KBM-7 (cell line): ENCODE measurements at regions not wholly inside any gene's neighbourhood (a gene's known extent, or its start where the extent isn't known, plus 50 kb on each side); places are given as distances from the start of the nearest gene placed in this dataset.
"Not testable (repeated sequence)": the region's sequence is repeated elsewhere in the genome, so short reads cannot be mapped to it uniquely, and the experiment has no call there.

ENCODE experiments used
- DNase-seq: peaks from one replicate; pipeline ENCODE4 v3.0.0-alpha.2; 2015
- in situ Hi-C: fragments of 300-500 bp; cut with MboI; formaldehyde crosslinking; loops from 2 replicates; pipeline ENCODE4 v1.14.3; 2020; ENCODE audit warnings: low sequenced_read_pairs, low pct_unique_long_range_greater_than_20kb, mixed read lengths

DNA sequence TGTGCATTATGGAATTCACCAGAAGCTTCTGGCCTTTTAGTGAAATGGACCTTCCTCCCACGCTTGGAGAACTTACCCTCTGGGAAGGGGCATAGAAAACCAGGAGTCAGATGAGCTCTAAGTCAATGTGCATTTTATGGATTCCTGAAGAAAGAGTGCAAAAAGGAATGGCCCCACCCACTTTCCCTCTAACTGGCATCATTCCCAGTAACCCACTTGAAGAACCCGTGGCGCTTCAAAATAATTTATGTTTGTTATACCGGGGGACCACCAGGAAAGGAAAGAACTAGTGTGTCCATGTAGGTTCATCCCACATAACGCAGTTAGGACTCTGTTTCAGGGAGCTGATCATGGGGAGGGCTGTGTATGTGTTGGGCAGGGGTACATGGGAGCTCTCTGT is 1153.4 kb downstream of the TMEM121 start:
- DNase-seq, result no peak
- in situ Hi-C loops, result no loop called here

DNA sequence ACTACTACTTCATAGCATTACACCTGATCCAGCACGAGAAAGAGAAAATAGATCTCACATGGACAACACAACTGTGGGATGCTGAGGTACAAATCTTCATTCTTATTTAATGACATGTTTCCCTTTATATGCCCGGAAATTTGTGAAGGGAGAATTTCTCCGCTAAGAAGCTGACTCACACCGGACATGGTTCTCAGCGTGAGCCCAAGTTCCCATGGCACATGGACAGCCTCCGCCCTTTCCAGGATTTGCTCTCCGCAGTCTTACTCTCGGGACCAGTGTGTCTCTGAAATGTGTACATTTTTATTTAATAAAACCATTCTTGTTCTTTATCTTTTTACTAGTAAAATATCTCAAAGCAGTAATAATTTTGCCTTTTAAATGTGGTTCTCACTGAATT is 1154.8 kb downstream of the TMEM121 start:
- DNase-seq, result no peak
- in situ Hi-C loops, result no loop called here

DNA sequence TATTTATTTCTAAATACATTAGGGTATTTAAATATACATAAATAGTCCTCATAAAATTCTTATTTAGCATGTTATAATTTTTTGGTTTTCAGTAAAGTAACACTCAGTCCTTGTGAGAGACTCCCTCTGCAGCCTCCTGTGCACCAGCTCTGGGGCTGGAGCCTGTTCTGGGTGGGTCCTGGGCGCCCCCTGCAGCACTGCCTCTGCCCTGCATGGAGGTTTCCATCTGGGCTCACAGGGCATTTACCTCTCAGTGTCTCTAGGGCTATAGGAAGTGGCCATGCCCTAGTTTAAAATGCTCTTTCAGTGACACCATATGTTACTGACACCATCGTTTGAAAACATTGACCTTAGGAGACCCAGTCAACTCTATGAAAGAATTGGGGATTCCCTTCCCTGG is 1155.2 kb downstream of the TMEM121 start:
- peak; percentile 63 for DNase-seq
- in situ Hi-C loops, result no loop called here

DNA sequence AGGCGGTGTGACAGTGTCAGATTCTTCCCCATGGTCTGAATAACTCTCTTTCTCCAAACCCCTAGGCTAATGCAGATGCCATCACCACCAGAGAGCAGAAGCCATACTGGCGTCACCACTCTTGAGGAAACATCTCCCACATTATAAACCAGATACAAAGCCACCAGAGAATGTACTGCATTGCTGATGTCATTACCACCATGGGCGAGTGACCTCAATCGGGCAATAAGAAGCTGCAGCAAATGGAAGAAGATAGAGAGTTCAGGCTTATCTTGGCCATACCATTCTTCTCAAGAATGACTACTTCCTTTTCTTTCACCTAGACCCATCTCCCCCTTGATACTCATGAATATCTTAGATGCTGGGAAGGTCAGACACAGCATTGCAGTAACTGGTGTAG is 1157.2 kb downstream of the TMEM121 start:
- DNase-seq, result no peak
- in situ Hi-C loops, result no loop called here

DNA sequence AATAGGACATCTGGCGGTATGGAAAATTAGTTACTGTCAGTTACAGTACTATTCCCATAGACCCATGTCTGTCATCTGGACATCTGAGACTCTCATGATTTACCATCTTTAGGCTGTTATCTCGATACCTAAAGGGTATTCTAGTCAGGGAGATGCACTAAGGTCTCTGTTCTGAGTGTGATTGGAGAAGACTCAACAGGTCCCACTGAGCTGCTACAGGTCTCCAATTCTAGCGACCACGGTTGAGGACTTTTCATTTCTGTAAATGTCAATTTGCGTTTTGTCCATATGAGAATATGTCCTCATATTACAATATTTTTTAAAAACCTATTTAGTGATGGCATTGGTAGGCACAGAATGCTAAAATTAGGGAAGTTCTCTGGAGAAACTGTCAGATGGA is 1160.2 kb downstream of the TMEM121 start:
- DNase-seq, result no peak
- in situ Hi-C loops, result no loop called here

DNA sequence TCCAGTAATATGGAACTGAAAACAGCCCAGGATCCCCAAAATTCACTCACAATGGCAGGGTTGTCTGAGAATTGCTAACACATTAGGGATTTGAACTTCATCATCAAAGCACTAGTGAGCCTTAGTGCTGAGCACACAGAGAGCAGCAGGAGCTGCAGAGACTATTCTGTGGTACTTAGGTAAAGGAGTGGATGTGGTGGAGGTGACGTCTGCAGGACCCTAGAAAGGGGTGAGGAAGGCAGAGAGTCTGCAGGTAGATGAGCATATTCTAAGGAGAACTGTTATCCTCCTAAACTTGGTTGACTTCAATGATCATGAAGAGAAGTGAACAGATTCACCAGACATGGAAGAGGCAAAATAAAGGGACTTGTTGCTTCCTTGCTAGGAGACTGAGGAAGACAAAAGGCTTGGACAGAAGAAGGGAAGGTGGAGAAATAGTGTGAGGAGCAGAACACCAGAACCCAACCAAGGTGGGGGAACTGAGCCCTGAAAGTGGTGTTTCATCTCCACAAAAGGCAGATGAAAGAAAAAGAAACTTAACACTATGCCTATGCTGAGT is 1164.0 kb downstream of the TMEM121 start:
- in situ Hi-C loops, result no loop called here
- DNase-seq, result no peak

DNA sequence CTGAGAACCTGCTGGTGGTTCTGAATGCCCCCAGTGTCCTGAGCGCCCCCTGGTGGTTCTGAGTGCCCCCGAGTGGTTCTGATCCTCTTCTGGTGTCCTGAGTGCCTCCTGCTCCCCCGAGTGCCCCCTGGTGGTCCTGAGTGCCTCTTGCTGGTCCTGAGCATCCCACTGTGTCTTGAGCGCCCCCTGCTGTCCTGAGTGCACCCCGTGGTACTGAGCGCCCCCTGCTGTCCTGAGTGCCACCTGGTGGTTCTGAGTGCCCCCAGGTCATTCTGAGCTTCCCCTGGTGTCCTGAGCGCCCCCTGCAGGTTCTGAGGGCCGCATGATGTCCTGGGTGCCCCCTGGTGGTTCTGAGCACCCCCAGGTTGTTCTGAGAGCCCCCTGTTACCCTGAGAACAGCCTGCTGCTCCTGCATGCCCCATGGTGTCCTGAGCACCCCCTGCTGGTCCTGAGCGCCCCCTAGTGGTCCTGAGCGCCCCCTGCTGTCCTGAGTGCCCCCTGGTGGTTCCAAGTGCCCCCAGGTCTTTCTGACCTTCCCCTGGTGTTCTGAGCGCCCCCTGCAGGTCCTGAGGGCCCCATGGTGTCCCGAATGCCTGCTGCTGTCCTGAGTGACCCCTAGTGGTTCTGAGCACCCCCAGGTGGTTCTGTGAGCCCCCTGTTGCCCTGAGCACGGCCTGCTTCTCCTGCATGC is 1165.4 kb downstream of the TMEM121 start:
- DNase-seq, result peak; percentile 58
- in situ Hi-C loops, result no loop called here

DNA sequence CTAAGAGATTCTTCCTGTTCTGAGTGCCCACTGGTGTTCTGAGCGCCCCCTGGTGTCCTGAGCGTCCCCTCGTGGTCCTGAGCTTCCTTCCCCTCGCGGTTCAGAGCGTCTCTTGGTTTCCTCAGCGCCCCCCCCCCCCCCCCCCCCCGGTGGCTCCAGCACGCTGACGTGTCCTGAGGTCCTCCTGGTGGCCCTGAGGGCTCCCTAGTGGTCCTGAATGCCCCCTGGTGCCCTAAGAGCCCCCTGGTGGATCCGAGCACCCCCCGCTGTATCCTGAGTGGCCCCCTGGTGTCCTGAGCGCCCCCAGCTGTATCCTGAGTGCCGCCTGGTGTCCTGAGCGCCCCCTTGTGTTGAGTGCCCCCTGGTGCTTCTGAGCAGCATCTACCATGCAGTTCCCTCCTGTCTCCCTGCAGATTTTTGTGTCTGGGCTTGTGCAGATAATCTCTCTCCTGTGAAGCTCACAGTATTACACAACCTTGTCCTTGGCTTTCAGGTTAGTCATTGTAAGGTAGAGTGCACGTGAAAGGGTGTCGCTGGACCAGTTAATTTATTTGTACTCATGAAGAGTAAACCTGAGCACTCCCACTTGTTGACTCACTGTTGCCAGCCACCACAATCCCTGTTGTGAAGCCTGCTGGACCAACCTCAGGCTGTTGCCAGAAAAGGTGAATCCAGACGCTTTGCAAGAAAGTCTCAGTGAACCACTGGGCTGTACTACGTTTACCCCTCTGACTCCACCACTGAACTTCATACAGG is 1168.4 kb downstream of the TMEM121 start:
- peak; percentile 69 for DNase-seq
- in situ Hi-C loops, result no loop called here

DNA sequence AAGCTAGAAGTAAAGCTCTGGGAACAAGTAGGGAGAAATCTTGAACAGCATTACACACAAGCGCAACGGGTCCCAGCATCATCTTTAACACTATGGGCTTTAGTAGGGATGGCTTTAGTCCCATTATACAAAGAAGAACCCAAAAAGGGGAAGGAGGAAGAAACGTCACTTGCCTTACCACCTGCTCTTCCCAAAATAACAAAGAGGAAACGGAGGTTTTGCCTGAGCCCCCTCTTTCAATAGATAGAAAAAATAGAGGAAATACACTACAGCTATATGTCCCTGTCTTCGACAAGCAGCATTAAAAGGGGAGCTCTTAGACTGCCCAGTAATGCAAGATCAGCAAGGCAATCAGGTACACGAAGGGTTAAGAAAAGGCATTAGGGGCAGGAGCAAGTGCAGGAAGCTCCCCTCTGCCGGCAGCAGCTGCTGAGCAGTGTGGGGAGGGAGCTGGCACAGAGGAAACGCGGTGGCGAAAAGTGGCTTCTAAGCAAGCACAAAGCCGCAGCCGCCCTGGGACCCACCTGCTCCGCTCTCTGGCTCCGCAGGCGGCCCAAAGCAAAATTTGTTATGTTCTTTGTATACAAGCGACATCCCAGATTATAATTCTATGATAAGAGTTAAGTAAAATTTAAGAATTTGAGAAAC is 1172.4 kb downstream of the TMEM121 start:
- DNase-seq, result peak; percentile 63
- in situ Hi-C loops, result not testable (repeated sequence)

DNA sequence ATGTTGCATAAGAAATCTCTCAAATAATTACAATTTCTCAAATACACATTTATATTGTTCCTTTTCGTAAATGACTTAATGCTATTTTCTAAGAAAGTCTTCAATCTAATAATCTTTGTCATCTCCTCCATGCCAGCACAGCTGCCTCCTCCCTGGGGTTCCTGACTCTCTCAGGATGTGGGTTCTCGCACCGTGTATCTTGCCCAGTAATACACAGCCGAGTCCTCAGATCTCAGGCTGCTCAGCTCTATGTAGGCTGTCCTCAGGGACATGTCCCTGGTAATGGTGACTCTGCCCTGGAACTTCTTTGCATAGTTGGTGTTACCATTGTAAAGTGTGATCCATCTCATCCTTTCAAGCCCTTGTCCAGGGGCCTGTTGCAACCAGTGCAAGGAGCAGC is 1177.3 kb downstream of the TMEM121 start:
- DNase-seq, in situ Hi-C loops: not testable (repeated sequence)

DNA sequence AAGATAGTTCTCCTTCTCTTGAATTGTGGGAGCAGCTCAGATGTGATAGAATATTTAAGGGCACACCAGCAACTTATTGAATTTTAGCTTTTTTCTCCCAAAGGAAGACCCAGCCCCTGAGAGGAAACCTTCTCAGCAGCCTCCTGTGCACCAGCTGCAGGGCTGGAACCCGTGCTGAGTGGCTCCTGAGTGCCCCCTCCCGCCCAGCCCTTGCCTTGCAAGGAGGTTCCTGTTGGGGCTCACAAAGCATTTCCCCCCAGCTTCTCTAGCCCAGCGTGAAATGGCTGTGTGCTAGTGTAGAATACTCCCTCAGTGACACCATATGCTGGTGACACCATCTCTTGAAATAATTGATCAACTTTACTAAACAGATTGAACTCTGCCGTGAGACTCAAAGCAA is 1180.1 kb downstream of the TMEM121 start:
- peak; percentile 22 for DNase-seq
- in situ Hi-C loops, result not testable (repeated sequence)

DNA sequence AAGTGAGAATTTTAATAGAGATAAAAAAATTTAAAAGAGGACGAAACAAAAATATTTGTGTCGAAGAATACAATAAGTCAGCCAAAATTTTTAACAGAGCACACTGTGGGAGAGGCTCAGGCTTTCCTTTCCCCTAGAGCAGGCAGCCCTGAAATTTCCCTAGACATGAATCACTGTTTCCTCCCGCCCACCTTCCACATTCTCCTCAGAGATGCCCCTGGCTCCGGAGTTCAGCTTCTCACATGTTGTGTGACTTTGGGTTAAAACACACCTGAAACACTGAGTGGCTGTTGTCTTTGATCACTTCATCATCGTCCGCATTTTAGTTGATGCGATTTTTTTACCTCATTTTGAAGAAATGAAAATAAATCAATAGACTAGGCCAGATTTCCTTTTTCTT is 1183.8 kb downstream of the TMEM121 start:
- DNase-seq, in situ Hi-C loops: not testable (repeated sequence)

DNA sequence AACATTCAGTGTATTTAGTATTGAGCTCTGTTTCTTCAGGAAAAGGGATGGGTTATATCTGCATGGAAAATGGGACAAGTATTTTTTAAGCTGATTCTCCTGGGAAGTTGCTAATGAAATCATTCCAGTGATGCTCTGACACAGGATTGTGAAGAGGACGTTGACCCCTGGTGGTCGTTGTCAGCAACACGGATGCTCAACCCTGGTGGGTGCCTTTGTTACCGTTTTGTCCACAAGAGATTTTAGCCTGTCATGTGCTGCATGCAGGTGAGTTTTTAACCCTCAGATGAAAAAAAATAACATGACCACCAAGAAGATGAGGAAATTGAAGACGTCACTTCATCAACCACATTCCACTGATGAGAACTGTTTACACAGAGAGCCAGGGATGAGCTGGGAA is 1186.1 kb downstream of the TMEM121 start:
- in situ Hi-C loops, DNase-seq: not testable (repeated sequence)

DNA sequence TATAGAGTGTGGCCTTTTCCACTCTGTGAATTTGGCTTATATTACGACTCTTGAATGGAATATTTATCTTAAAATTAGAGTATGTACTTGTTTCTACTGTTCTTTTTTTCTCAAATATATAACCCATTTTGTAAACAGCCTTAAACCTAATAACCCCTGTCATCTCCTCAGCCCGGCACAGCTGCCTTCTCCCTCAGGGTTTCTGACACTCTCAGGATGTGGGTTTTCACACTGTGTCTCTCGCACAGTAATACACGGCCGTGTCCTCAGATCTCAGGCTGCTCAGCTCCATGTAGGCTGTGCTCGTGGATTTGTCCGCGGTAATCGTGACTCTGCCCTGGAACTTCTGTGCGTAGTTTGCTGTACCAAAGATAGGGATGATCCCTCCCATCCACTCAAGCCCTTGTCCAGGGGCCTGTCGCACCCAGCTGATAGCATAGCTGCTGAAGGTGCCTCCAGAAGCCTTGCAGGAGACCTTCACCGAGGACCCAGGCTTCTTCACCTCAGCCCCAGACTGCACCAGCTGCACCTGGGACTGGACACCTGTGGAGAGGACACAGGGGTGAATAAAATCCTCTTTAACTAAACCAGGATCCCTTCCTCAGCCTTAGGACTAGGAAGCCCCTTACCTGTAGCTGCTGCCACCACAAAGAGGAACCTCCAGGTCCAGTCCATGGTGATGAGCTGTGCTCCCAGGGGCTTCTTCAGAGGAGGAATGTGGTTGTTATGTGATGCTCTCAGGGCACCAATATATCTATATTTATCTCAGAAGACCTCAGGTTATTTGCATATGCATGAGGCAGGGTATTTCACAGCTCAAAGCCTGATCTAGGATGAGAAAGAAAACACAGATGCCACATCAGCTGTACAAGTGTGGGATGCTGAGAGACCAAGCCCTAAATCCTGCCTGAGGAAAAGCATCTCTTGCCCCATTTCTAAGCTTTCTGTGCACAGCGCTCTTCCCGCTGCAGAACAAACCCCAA is 1188.4 kb downstream of the TMEM121 start:
- DNase-seq, in situ Hi-C loops: not testable (repeated sequence)

DNA sequence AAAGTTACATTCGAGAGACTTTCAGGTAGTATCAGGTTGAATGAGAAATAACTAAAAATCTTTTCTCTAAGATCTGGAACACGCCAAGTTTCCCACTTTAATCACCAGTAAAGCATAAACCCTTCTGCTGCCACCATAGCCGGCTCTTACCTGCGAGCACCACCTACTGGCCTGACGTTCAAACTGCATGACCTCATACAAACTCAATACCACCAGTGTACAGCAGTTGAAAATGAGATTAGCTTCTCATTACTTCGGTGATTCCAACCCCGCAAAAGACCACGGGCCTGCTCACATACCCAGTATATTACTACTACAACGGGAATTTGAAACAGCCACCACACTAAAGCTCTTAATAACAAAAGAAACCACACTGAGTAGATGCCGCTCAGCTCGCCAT is 1191.2 kb downstream of the TMEM121 start:
- DNase-seq, in situ Hi-C loops: not testable (repeated sequence)

DNA sequence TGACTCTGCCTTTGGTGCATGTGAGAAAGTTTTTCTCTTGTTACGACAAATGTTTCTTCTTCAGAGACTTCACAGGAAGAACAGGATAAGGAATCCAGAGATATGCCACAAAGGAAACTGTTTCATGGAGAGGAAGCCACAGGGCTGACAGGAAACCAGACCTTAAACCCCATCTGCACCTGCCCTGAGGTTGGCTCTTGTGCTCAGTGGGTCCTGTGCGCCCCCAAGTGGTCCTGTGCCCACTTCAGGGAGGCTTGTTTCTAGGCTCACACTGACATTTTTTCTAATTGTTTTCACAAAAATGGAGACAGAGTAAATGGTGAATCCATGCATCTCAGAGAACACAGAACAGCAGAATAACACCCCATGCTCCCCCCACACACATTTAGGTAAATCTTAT is 1193.5 kb downstream of the TMEM121 start:
- in situ Hi-C loops, DNase-seq: not testable (repeated sequence)

DNA sequence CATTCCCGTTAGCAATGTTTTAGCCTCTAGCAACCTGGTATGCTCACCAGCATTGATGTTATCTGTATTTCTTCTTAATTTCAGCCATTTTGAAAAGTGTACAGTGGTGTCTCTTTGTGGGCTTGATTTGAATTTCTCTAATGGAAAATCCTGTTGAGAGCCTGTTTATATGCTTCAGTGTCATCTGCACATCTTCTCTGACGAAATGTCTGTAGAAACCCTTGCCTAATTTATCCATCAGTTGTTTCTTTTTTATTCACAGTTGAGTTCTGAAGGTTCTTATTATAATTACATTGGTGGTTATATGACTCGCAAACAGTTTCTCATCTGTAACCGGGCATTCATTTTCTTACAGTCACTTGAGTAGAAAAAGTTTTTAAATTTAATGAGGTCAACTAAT is 1195.5 kb downstream of the TMEM121 start:
- in situ Hi-C loops, DNase-seq: not testable (repeated sequence)

DNA sequence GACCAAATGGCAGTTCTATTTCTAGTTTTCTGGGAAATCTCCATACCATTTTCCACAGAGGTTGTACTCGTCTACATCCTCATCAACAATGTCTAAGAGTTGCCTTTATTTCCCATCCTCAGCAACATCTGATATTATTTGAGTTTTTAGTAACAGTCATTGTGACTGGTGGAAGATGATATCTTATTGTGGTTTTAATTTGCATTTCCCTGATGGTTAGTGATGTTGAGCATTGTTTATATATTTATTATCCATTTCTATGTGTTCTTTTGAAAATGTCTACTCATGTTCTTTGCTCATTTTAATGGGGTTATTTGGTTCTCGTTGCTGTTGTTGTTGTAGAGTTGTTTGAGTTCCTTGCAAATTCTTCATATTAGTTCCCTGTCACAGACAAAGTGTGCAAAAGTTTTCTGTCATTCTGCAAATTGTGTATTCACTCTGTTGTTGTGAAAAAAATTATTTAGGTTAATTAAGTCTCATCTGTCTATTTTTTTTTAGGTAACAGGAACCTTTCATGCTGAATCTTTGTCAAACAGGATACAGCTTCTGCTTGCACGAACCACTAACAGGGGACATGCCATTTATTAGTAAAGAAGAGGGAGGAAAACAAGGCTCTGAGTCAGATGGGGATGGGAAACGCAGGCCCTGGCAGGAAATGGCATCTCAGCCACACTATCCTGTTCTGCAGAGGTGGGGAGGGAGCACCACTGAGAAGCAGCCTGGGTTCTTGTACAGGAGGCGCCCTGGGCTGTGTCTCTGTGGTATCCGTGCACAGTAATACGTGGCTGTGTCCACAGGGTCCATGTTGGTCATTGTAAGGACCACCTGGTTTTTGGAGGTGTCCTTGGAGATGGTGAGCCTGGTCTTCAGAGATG is 1196.7 kb downstream of the TMEM121 start:
- DNase-seq, in situ Hi-C loops: not testable (repeated sequence)
